RWPE1 (cell line): ENCODE measurements at regions not wholly inside any gene's neighbourhood (a gene's known extent, or its start where the extent isn't known, plus 50 kb on each side); places are given as distances from the start of the nearest gene placed in this dataset.
"Not testable (repeated sequence)": the region's sequence is repeated elsewhere in the genome, so short reads cannot be mapped to it uniquely, and the experiment has no call there.

Source experiments
- CTCF ChIA-PET: fragments of 350-600 bp; sonication (Branson Sonifier 250); formaldehyde crosslinking; extraction: SDS; loops from one replicate; lab custom pipeline; 2021; lab: Yijun Ruan, JAX
- POLR2A ChIA-PET: fragments of 400-600 bp; formaldehyde crosslinking; extraction: SDS; loops from one replicate; lab custom pipeline; 2020; ENCODE audit warnings: antibody characterized with exemption; ENCODE audit not compliant: low non-redundant PET; lab: Yijun Ruan, JAX
- DNase-seq: peaks from one replicate; pipeline ENCODE4 v3.0.0; 2012; ENCODE audit warnings: low spot score
- H3K27ac ChIP-seq: fragments of 450-650 bp; 2 replicates; pipeline ENCODE4 v1.5.1; 2017
- TF ChIP-seq, protein P1 (sequence below): fragments of 450-650 bp; conservative IDR thresholded peaks from 2 replicates; pipeline ENCODE4 v1.5.1; 2017; ENCODE audit warnings: low read depth, mild to moderate bottlenecking

DNA sequence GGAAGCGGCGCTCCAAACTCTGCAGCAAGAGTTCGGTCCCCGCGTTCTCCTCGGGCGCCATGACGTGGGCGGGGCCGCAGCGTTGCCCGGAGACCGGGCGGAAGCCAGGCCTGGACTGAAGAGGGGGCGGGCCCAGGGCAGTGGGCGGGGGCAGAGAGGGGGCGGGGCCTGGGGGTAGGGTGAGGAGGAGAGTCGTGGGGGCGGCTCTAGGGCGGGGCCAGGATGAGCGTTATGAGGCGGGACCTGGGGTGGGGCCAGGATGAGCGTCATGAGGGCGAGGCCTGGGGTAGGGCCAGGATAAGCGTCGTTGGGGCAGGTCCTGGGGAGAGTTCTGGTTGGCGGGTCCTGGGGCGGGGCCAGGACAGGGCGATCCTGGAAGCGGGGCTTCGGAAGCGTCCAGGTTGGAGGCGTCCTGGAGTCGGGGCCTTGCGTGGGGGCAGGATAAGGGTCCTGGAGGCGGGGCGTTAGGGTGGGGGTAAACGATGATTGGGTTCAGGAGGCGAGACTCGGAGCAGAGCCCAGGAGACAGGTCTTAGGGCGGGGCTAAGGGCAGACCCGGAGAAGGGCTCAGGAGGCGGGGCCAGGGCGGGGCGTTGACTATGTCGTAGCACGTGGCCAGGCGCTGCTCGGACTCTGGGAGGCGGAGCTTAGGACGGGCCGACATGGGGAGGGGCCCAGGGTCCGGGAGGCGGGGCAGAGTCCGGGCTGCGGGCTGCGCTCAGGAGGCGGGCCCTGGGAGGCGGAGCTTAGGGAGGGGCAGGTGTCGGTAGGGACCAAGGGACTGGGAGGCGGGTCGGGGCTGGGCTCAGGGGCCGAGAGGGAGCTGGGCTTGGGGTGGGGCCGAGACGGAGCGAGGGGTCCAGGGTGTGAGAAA, 131.1 kb upstream of the ALDH3B2 start:
- POLR2A ChIA-PET, CTCF ChIA-PET: not testable (repeated sequence)
- DNase-seq = peak; percentile 84
- H3K27ac ChIP-seq = peak overlapping the region; percentile 76

DNA sequence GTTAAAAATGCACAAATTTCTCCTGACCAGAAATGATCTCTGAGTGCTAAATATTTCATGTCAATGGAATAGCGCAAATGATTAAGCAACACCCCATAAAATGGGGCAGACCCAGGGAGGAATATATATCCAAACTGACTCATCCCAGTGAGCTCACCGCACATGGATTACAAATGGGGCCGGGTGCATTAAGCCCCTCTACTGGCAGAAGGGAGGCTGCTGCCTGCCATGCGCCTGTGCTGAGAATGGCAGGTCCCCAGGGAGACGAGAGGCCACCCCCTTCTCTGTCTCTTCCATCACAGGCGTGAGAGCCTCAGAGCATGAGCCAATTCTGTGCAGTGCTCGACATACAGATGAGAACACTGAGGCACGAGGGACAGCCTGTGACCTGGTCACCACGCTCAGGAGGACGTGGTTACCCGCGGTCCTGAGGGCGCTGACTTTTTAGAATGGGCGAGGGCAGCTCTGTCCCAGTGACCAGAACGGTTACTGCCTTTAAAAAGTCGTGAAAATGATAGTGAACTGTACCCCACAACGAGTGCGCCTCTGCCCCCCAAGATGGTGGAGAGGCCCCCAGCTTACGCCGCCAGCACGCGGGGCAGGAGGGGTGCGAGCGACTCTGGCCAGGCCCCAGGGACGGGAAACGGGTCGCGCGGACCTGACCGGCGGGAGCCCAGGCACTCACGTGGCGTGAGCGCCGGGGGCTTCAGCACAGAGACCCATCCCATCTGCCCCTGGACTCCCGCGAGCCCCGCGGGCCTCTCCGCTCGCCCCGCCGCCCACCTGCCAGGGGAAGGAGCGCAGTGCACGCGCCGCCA, 130.2 kb upstream of the ALDH3B2 start:
- DNase-seq = peak; percentile 5
- POLR2A ChIA-PET, CTCF ChIA-PET: not testable (repeated sequence)
- peak overlapping the region; percentile 76 for H3K27ac ChIP-seq

DNA sequence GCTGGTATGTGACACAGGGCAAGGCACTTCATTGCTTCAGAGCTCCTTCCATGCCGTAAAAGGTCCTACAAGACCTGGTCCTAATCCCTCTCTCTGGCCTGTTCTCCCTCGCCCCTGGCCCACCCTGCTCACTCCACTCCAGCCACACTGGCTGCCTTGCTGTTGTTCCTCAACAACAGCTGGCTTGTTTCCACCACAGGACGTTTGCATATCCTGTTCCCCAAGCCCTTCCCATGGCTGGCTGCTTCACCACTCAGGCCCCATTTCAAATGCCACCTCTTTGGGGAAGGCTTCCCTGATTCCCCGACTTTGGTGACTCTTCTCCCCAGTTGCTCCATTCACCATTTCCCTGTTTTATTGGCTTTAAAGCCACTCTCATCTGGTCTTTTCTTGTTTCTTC, 129.1 kb upstream of the ALDH3B2 start:
- DNase-seq, CTCF ChIA-PET, POLR2A ChIA-PET, H3K27ac ChIP-seq: not testable (repeated sequence)

DNA sequence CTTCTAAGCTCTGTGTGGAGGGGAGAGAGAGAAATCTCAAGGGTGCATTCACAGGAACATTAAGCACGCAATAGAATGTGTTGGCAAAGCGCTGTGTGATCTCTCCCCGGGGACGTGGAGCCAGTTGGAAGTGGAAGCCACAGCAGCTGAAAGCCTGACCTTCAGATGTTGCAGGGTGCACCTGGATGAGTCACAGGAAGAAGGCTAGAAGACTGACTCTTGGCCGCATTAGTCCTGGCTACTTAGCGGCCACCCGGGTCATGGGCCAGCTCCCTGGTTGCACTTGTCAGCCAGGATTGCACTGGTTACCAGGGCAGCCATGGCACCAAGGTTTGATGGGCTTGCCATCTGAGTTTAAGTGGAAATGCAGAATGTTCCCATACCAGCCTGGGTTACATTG, 128.6 kb upstream of the ALDH3B2 start:
- DNase-seq, H3K27ac ChIP-seq, POLR2A ChIA-PET, CTCF ChIA-PET: not testable (repeated sequence)

DNA sequence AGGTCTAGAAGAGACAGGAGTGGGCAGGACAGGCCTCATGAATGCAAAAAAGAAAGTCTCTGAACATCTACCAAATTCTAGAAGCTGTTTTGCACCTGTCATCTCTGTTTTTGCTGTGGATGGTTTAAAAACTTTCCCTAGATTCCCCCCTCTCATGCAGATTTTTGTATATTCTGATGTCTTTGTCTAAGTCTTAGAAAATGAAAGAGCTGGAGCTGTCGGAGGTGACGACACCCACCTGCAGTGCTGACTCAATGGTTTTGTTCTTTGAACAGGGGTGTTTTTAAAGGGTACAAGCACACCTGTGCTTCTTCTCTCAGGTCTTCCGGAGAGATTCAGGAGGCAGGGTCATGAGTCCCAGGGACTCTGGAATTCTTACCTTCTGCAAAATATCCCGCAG, 128.2 kb upstream of the ALDH3B2 start:
- POLR2A ChIA-PET, H3K27ac ChIP-seq, CTCF ChIA-PET, DNase-seq: not testable (repeated sequence)

DNA sequence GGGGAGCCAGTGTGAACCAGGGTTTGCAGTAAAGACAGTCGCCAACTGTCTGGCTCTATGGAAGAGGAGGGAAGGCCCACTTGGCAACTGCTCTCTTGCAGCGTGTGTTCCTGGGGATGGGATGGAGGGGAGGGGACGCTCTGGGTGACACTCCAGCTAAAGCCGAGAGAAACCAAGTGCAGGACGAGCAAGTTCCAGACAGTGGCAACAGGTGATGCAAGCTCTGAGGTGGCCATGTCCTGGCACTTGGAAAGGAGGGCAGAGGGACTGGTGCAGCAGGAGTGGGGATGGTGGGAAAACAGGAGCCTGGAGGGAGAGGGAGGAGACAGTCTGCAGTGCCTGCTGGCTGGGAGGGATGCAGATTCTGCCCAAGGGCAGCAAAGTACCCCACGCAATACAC, 127.0 kb upstream of the ALDH3B2 start:
- POLR2A ChIA-PET, CTCF ChIA-PET, DNase-seq, H3K27ac ChIP-seq: not testable (repeated sequence)

DNA sequence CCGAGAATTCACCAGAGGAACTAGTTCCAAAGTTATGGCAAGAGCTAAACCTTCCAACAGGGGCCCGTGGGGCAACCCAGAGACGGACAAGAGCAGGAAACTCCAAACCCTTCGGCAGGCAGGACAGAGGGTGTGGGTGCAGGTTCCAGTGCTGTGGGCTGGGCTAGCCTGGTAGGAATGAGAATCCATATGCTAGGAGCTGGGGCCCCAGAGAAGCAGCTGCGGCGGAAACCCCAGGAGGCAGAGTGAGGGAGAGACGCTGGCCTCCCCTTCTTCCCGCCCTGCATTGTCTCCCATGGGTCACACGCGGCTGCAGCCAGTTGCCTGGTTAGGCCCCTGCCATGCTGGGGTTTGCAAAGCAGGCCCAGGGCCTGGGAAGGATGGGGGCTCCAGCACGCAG, 126.2 kb upstream of the ALDH3B2 start:
- CTCF ChIA-PET, DNase-seq, H3K27ac ChIP-seq, POLR2A ChIA-PET: not testable (repeated sequence)

DNA sequence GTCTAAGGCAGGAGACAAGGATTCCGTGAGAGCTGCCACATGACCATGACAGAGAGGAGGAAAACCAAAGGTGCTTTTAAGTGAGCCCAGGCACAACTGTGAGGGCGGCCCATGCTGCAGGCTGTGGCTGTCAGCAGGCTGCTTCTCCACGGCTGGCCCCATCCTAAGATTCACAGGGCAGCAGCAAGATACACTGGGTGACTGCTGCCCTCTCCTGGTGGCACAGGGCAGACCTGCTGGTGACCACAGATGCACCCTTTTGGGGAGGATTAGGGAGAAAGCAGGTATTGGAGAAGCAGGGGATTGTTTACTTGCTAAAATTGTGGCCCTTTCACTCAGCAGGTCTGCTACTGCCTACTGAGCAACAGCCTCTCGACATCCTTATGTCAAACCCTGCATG, 125.4 kb upstream of the ALDH3B2 start:
- TF ChIP-seq, protein P1, sequence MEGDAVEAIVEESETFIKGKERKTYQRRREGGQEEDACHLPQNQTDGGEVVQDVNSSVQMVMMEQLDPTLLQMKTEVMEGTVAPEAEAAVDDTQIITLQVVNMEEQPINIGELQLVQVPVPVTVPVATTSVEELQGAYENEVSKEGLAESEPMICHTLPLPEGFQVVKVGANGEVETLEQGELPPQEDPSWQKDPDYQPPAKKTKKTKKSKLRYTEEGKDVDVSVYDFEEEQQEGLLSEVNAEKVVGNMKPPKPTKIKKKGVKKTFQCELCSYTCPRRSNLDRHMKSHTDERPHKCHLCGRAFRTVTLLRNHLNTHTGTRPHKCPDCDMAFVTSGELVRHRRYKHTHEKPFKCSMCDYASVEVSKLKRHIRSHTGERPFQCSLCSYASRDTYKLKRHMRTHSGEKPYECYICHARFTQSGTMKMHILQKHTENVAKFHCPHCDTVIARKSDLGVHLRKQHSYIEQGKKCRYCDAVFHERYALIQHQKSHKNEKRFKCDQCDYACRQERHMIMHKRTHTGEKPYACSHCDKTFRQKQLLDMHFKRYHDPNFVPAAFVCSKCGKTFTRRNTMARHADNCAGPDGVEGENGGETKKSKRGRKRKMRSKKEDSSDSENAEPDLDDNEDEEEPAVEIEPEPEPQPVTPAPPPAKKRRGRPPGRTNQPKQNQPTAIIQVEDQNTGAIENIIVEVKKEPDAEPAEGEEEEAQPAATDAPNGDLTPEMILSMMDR = peak; percentile 60
- DNase-seq, CTCF ChIA-PET, H3K27ac ChIP-seq, POLR2A ChIA-PET: not testable (repeated sequence)

DNA sequence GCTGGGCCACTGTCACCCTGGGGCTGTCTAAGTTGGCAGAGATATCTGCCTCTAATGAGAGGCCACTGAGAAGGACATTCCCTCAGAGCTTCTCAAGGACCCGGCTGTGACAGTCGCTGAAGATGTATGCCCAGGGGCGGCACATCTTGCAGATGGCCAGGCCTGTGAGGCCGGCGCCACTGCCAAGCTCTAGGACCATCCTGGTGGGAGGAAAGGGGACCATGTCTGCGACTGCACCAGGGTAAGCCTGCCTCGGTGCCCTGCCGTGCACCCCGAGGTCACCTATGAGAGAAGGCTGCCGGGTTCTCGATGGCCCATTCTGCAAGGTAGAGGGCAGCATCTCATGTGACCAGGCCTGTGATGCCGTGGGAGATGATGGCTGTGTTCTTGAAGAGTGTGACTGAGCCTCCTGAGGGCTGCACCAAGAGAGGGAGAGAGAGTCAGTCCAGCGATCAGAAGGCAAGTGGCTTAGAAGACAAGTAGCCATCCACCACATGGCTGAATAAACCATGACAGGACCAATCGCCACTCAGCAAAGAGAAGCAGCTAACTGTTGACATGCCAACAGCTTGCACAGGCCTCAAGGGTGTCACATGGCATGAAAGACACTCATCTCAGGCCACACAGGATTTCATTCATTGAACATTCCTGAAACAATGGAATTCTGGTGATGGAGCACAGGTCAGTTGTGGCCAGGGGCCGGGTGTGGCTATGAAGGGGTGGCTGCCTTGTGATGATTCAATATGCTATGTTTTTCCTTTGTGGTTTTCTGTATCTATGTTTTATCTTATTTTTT, 123.5 kb upstream of the ALDH3B2 start:
- CTCF ChIA-PET, H3K27ac ChIP-seq: not testable (repeated sequence)

DNA sequence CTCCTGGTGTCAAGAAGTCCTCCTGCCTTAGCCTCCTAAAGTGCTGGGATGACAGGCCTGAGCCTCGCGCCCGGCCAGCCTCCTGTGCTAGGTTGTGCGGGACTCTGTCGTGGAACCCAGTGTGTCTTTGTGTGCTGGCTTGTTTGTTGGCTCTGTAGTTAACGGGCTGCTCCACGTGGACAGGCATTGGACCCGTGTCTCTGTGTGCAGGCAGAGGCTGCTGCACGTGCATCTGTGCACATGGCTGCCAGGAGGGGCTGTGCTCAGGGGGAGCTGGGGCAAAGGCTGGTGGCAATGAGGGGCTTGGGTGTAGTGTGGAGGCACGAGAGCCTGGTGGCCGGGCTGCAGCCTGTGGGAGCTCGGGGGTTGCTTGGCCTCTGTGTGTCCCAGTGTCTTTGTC, 121.3 kb upstream of the ALDH3B2 start:
- no peak for DNase-seq
- ChIA-PET CTCF (no interaction called here), POLR2A (no interaction called here)
- no peak overlapping the region for H3K27ac ChIP-seq
- TF ChIP-seq, protein P1 = no peak

More for the DNA sequence above, 123.5 kb upstream of the ALDH3B2 start:
- POLR2A ChIA-PET, DNase-seq: not testable (repeated sequence)

DNA sequence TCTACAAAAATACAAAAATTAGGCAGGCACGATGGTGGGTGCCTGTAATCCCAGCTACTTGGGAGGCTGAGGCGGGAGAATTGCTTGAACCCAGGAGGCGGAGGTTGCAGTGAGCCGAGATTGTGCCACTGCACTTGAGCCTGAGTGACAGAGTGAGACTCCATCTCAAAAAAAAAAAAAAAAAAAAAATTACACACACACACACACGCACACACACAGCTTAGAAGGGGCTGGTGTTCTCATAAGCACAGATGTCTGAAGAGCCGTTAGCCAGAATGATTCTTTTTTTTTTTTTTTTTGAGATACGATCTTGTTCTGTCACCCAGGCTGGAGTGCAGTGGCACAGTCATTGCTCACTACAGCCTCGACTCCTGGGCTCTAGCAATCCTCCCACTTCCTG, 119.3 kb upstream of the ALDH3B2 start:
- POLR2A ChIA-PET, CTCF ChIA-PET, H3K27ac ChIP-seq, DNase-seq: not testable (repeated sequence)
